ENCODE measurements at regions not wholly inside any gene's neighbourhood (a gene's known extent, or its start where the extent isn't known, plus 50 kb on each side); places are given as distances from the start of the nearest gene placed in this dataset.

GRCh38 chr22:26783885-26784284, 126.5 kb downstream of the MIAT start (continued):
- TF ChIP-seq RNF2 (IDR thresholded peaks at IDR 0.05; ENCODE audit: borderline replicate concordance, low read depth, low read length, missing control alignments, poor library complexity, severe bottlenecking): no peak
- no peak for TF ChIP-seq ASH2L (IDR thresholded peaks at IDR 0.05; ENCODE audit: low read length)
- TF ChIP-seq KDM1A (IDR thresholded peaks at IDR 0.05; ENCODE audit: borderline replicate concordance, low read length): no peak
- TF ChIP-seq RXRA (IDR thresholded peaks at IDR 0.05; ENCODE audit: insufficient read depth, low read depth, low read length): no peak

Data from H1 (cell line).